ENCODE measurements at regions not wholly inside any gene's neighbourhood (a gene's known extent, or its start where the extent isn't known, plus 50 kb on each side); places are given as distances from the start of the nearest gene placed in this dataset.
A peak's percentile ranks its signal among the peaks of the same experiment; 100 is the strongest.

GRCh38 chr5:109531262-109531661 lies 121.5 kb upstream of the PJA2 start:
- DNase-seq (ENCODE audit: low read depth), result no peak

- no peak for DNase-seq (ENCODE audit: low read depth)
Observed at GRCh38 chr5:109529987-109530386, 120.2 kb upstream of the PJA2 start.

GRCh38 chr5:109529520-109529919 lies 119.7 kb upstream of the PJA2 start:
- DNase-seq (ENCODE audit: low read depth), result peak; percentile 62

- no peak for DNase-seq (ENCODE audit: low read depth)
Observed at GRCh38 chr5:109524555-109524954, 114.8 kb upstream of the PJA2 start.

- no peak for DNase-seq (ENCODE audit: low read depth)
Observed at GRCh38 chr5:109524026-109524425, 114.3 kb upstream of the PJA2 start.

- DNase-seq (ENCODE audit: low read depth), result no peak
Observed at GRCh38 chr5:109522404-109522803, 112.6 kb upstream of the PJA2 start.

GRCh38 chr5:109519416-109519815 lies 109.6 kb upstream of the PJA2 start:
- no peak for DNase-seq (ENCODE audit: low read depth)

GRCh38 chr5:109516390-109516789 lies 106.6 kb upstream of the PJA2 start:
- DNase-seq (ENCODE audit: low read depth), result peak; percentile 67

- DNase-seq (ENCODE audit: low read depth), result no peak
Observed at GRCh38 chr5:109511980-109512734, 102.4 kb upstream of the PJA2 start.

- DNase-seq (ENCODE audit: low read depth), result no peak
Observed at GRCh38 chr5:109506556-109506955, 96.8 kb upstream of the PJA2 start.

GRCh38 chr5:109496112-109496511 lies 86.3 kb upstream of the PJA2 start:
- DNase-seq (ENCODE audit: low read depth), result no peak

GRCh38 chr5:109487753-109488420 lies 78.1 kb upstream of the PJA2 start:
- no peak for DNase-seq (ENCODE audit: low read depth)

GRCh38 chr5:109486200-109486804 lies 76.5 kb upstream of the PJA2 start:
- DNase-seq (ENCODE audit: low read depth), result no peak

GRCh38 chr5:109485030-109485429 lies 75.3 kb upstream of the PJA2 start:
- DNase-seq (ENCODE audit: low read depth), result no peak

- DNase-seq (ENCODE audit: low read depth), result no peak
Observed at GRCh38 chr5:109484597-109484996, 74.8 kb upstream of the PJA2 start.

- no peak for DNase-seq (ENCODE audit: low read depth)
Observed at GRCh38 chr5:109483395-109483971, 73.7 kb upstream of the PJA2 start.

- no peak for DNase-seq (ENCODE audit: low read depth)
Observed at GRCh38 chr5:109482748-109483147, 73.0 kb upstream of the PJA2 start.

- no peak for DNase-seq (ENCODE audit: low read depth)
Observed at GRCh38 chr5:109479260-109479860, 69.6 kb upstream of the PJA2 start.

- no peak for DNase-seq (ENCODE audit: low read depth)
Observed at GRCh38 chr5:109478830-109479229, 69.1 kb upstream of the PJA2 start.

- DNase-seq (ENCODE audit: low read depth), result no peak
Observed at GRCh38 chr5:109476292-109476691, 66.5 kb upstream of the PJA2 start.

- DNase-seq (ENCODE audit: low read depth), result no peak
Observed at GRCh38 chr5:109469896-109470662, 60.3 kb upstream of the PJA2 start.

All from stromal cell of bone marrow (primary cell).